Testis (tissue), 2 donors: ENCODE measurements at regions not wholly inside any gene's neighbourhood (a gene's known extent, or its start where the extent isn't known, plus 50 kb on each side); places are given as distances from the start of the nearest gene placed in this dataset.
"Not testable (repeated sequence)": the region's sequence is repeated elsewhere in the genome, so short reads cannot be mapped to it uniquely, and the experiment has no call there.

ENCODE experiments used
- DNase-seq: peaks from one replicate; pipeline ENCODE4 v3.0.0-alpha.2; 2019
- H3K27ac ChIP-seq, 2 donors: fragments of 200-600 bp; sonication (generic); one replicate each; pipeline ENCODE4 v1.5.1; 2019
- H3K27me3 ChIP-seq: fragments of 200-600 bp; sonication (generic); one replicate; pipeline ENCODE4 v1.5.1; 2019
- H3K36me3 ChIP-seq: fragments of 200-600 bp; sonication (generic); one replicate; pipeline ENCODE4 v1.5.1; 2017; ENCODE audit warnings: low read depth; ENCODE audit errors: missing control alignments
- H3K4me1 ChIP-seq: fragments of 200-600 bp; sonication (generic); one replicate; pipeline ENCODE4 v1.5.1; 2019
- H3K4me3 ChIP-seq, 2 donors: fragments of 200-600 bp; sonication (generic); one replicate each; pipeline ENCODE4 v1.5.1; 2017 to 2019
- H3K9me3 ChIP-seq: fragments of 200-600 bp; sonication (generic); one replicate; pipeline ENCODE4 v1.5.1; 2017
- POLR2A ChIP-seq: fragments of 450-650 bp; IDR thresholded peaks from one replicate; pipeline ENCODE4 v1.6.1; 2017; ENCODE audit warnings: antibody characterized with exemption, mild to moderate bottlenecking, moderate library complexity
- WGBS, 2 donors: methylation state at CpG; one replicate each; pipeline ENCODE4 v1.1.5; 2018; 5-methylcytosine and 5-hydroxymethylcytosine counted together
- intact Hi-C: fragments of 100-400 bp; cut with DNase I; formaldehyde crosslinking; loops from one replicate; pipeline ENCODE4 v1.15.1; 2023; ENCODE audit warnings: low total_unique reads
- TF ChIP-seq, protein P1 (sequence below), 3 experiments: fragments of 450-650 bp in 2 of 3; fragments of 200-600 bp in 1 of 3; sonication (generic) in 1 of 3; IDR thresholded peaks; one replicate each; pipeline ENCODE4 v1.5.1; 2016 to 2019; ENCODE audit warnings: antibody characterized with exemption in 3 of 3, mild to moderate bottlenecking in 2 of 3, moderate library complexity in 1 of 3

DNA sequence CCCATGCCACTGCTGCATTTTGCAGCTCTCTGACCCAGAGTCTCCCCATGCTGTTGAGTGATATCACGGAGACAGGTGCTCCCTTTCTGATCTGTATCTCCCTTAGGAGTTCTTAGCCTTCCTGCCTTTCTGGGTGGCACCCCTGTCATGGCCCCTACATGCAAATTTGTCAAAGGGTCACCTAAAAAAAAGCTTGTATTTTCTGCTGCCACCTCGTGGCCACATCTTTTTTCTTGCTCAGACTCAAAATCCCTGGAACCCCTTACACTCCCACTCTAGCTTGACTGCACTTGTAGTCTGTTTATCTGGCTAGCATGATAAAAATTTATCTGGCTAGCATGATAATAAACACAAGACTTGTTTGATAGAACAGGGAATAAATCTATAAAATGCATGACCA lies 809.1 kb downstream of the SORCS1 start:
- no peaks in the 10 kb centered on the region for H3K9me3 ChIP-seq
- intact Hi-C loops = no loop called here
- TF ChIP-seq, protein P1, sequence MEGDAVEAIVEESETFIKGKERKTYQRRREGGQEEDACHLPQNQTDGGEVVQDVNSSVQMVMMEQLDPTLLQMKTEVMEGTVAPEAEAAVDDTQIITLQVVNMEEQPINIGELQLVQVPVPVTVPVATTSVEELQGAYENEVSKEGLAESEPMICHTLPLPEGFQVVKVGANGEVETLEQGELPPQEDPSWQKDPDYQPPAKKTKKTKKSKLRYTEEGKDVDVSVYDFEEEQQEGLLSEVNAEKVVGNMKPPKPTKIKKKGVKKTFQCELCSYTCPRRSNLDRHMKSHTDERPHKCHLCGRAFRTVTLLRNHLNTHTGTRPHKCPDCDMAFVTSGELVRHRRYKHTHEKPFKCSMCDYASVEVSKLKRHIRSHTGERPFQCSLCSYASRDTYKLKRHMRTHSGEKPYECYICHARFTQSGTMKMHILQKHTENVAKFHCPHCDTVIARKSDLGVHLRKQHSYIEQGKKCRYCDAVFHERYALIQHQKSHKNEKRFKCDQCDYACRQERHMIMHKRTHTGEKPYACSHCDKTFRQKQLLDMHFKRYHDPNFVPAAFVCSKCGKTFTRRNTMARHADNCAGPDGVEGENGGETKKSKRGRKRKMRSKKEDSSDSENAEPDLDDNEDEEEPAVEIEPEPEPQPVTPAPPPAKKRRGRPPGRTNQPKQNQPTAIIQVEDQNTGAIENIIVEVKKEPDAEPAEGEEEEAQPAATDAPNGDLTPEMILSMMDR (IDR thresholded peaks at IDR 0.05) = no peak
- TF ChIP-seq POLR2A = no peak
- H3K27me3 ChIP-seq = no peaks in the 10 kb centered on the region
- no peak for DNase-seq
- H3K36me3 ChIP-seq = no peaks in the 10 kb centered on the region
- H3K4me1 ChIP-seq = no peaks in the 10 kb centered on the region
- 67 to 78% methylated on average over 2 of the region's 2 CpGs for WGBS, 2 donors
- no peak overlapping the region for H3K27ac ChIP-seq
- H3K4me3 ChIP-seq = no peak overlapping the region

DNA sequence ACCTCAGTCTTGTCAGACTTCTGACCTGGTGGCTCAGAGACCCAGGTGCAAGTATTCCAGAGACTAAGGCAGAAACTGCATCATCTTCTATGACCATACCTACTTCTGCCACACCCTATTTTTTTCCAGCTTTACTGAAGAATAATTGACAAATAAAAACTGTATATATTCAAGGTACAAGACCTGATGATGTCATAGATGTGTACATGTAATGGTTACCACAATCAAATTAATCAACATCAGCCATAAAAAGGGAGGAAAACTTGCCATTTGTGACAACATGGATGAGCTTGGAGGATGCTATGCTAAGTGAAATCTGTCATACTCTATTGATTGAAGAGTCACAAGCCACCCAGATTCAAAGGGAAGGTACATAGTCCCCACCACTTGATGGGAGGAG lies 815.6 kb downstream of the SORCS1 start:
- no peak overlapping the region for H3K27ac ChIP-seq
- no peak for DNase-seq
- no peaks in the 10 kb centered on the region for H3K9me3 ChIP-seq
- no peaks in the 10 kb centered on the region for H3K4me1 ChIP-seq
- TF ChIP-seq, protein P1 (IDR thresholded peaks at IDR 0.05) = no peak
- no peak for TF ChIP-seq POLR2A
- H3K36me3 ChIP-seq = no peaks in the 10 kb centered on the region
- no peak overlapping the region for H3K4me3 ChIP-seq
- intact Hi-C loops = no loop called here
- H3K27me3 ChIP-seq = no peaks in the 10 kb centered on the region

DNA sequence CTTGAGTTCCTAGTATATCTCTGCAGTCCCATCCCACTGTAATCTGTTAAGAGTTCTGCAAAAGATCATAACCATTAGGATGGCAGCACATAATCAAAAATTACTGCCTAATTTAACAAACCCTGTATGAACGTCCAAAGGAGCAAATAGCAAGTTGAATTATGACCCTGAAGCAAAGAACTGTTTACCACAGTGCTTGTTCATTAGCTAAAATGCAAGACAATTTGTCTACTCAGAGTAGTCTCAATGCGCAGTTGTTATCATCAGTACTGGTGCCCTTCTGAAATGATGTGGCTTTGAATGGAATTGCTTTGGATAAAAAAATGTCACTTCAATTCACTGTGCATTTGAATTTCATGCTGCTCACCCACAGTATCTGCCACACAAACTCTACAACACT lies 817.0 kb downstream of the SORCS1 start:
- H3K4me3 ChIP-seq = no peak overlapping the region
- no peaks in the 10 kb centered on the region for H3K36me3 ChIP-seq
- no peak overlapping the region for H3K27ac ChIP-seq
- no peaks in the 10 kb centered on the region for H3K4me1 ChIP-seq
- TF ChIP-seq POLR2A = no peak
- TF ChIP-seq, protein P1 (IDR thresholded peaks at IDR 0.05) = no peak
- no peak for DNase-seq
- H3K9me3 ChIP-seq = no peaks in the 10 kb centered on the region
- H3K27me3 ChIP-seq = no peaks in the 10 kb centered on the region
- intact Hi-C loops = no loop called here
- 63 to 77% methylated on average over 2 of the region's 2 CpGs for WGBS, 2 donors

DNA sequence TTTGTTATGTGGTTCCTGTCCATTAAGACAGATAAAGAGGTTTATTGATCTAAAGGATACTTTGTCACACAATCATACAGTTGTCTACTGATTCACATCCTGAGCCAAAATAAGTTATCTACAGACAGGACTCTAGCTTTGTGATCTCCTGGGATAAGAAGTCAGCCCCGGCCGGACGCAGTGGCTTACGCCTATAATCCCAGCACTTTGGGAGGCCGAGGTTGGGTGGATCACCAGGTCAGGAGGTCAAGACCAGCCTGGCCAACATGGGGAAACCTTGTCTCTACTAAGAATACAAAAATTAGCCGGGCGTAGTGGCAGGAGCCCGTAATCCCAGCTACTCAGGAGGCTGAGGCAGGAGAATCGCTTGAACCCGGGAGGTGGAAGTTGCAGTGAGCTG lies 821.0 kb downstream of the SORCS1 start:
- H3K9me3 ChIP-seq, H3K27me3 ChIP-seq, DNase-seq, H3K4me3 ChIP-seq, H3K4me1 ChIP-seq, H3K36me3 ChIP-seq, intact Hi-C loops, H3K27ac ChIP-seq: not testable (repeated sequence)
- 86 to 88% methylated on average over 9 to 10 of the region's 10 CpGs for WGBS, 2 donors

DNA sequence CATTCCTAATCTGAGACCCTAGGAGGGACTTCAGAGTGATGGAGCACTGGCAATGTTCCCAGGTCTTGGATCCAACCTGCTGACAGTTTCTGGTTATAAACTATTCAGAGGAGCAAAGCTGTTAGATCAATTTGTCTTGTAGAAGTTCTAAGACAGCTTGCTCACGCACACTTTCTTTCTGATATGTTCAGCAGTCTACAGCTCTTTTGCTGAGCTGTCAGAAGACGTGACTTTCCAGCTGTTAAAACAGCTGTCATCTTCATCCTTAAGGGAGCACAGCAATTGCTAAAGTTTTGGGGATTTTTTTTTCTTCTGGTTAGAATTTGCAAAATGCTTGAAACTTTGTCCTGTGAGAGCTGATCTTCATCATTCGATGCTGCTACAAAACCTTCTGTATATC lies 823.1 kb downstream of the SORCS1 start:
- H3K27ac ChIP-seq = no peak overlapping the region
- H3K27me3 ChIP-seq = no peaks in the 10 kb centered on the region
- intact Hi-C loops = no loop called here
- no peak for DNase-seq
- WGBS, 2 donors = 73 to 74% methylated on average over 3 of the region's 3 CpGs
- no peaks in the 10 kb centered on the region for H3K4me1 ChIP-seq
- no peak overlapping the region for H3K4me3 ChIP-seq
- no peaks in the 10 kb centered on the region for H3K36me3 ChIP-seq
- TF ChIP-seq, protein P1 (IDR thresholded peaks at IDR 0.05) = no peak
- no peak for TF ChIP-seq POLR2A
- no peaks in the 10 kb centered on the region for H3K9me3 ChIP-seq
